ENCODE measurements at regions not wholly inside any gene's neighbourhood (a gene's known extent, or its start where the extent isn't known, plus 50 kb on each side); places are given as distances from the start of the nearest gene placed in this dataset.

DNA sequence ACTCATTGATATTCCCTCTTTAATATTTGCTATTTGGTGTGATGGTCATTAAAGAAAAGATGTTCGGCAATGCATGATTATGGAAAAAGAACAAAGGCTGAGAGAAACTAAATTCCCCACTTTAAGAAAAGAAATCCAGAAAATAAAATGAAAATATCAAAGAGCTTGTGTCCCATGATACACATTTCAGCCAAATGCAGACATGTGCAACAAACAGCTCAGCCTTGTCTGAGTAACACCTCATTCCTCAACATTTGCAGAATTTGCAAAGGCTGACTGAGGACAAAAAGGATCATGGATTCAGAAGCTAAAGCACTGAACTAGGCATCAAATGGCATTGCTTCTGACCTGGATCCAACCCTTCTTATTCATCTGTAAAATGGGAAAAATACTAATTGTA is 281.0 kb downstream of the RAB28 start:
- TF ChIP-seq, protein P1, sequence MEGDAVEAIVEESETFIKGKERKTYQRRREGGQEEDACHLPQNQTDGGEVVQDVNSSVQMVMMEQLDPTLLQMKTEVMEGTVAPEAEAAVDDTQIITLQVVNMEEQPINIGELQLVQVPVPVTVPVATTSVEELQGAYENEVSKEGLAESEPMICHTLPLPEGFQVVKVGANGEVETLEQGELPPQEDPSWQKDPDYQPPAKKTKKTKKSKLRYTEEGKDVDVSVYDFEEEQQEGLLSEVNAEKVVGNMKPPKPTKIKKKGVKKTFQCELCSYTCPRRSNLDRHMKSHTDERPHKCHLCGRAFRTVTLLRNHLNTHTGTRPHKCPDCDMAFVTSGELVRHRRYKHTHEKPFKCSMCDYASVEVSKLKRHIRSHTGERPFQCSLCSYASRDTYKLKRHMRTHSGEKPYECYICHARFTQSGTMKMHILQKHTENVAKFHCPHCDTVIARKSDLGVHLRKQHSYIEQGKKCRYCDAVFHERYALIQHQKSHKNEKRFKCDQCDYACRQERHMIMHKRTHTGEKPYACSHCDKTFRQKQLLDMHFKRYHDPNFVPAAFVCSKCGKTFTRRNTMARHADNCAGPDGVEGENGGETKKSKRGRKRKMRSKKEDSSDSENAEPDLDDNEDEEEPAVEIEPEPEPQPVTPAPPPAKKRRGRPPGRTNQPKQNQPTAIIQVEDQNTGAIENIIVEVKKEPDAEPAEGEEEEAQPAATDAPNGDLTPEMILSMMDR (IDR thresholded peaks at IDR 0.05) = no peak
- TF ChIP-seq POLR2A (IDR thresholded peaks at IDR 0.05) = no peak
- 71% methylated on average over 1 of the region's 1 CpG for WGBS (ENCODE audit: insufficient coverage, low coverage, low lambda C conversion rate, missing lambda C conversion rate)
- H3K4me3 ChIP-seq = no peak overlapping the region
- H3K27me3 ChIP-seq = no peaks in the 10 kb centered on the region
- H3K9me3 ChIP-seq = no peaks in the 10 kb centered on the region
- no peak for DNase-seq
- ATAC-seq = no peak
- no peaks in the 10 kb centered on the region for H3K4me1 ChIP-seq
- intact Hi-C loops (cut with DNase I) = no loop called here
- H3K36me3 ChIP-seq = no peaks in the 10 kb centered on the region
- no peak overlapping the region for H3K27ac ChIP-seq

DNA sequence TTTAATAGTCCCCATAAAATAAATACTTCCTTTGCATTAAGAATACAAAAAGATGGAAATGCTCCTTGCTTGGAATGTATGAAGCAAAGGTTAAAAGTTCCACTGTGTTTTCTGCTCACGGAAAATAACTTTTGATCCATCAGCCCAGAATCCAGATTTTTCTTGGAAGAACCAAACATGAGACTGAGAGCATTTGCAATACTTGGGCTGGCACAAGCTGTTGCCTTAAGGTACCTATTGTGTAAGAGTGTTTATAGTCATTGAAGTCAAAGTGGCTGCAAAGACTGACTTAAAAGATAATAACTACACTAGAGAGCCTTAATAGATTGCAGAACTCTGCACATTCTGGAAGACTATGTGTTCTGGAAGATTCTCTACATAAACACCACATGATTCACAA is 281.4 kb downstream of the RAB28 start:
- no peak for ATAC-seq
- 89% methylated on average over 1 of the region's 1 CpG for WGBS (ENCODE audit: insufficient coverage, low coverage, low lambda C conversion rate, missing lambda C conversion rate)

DNA sequence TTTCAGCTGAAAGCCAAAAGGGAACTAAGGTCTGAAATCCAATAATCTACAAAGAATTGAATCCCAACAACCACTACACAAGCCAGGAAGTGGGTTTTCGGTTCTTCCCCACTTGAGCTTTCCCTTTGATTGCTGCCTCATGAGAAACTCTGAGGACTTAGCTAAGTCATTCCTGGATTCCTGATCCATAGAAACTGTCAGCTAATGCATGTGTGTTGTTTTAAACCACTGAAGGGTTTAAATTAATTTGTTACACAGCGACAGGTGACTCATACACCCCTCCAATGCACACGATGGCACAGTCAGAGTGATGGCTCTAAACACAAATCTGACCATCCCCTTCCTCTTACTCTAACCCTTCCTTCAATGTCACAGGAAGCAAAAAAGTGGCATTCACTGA is 282.9 kb downstream of the RAB28 start:
- intact Hi-C loops (cut with DNase I) = no loop called here
- no peak overlapping the region for H3K4me3 ChIP-seq

More for the DNA sequence above, 281.4 kb downstream of the RAB28 start:
- no peaks in the 10 kb centered on the region for H3K27me3 ChIP-seq
- DNase-seq = no peak
- intact Hi-C loops (cut with DNase I) = no loop called here
- H3K9me3 ChIP-seq = no peaks in the 10 kb centered on the region
- no peak overlapping the region for H3K4me3 ChIP-seq
- H3K36me3 ChIP-seq = no peaks in the 10 kb centered on the region
- H3K4me1 ChIP-seq = no peaks in the 10 kb centered on the region
- no peak for TF ChIP-seq POLR2A (IDR thresholded peaks at IDR 0.05)
- TF ChIP-seq, protein P1 (IDR thresholded peaks at IDR 0.05) = no peak
- H3K27ac ChIP-seq = no peak overlapping the region

DNA sequence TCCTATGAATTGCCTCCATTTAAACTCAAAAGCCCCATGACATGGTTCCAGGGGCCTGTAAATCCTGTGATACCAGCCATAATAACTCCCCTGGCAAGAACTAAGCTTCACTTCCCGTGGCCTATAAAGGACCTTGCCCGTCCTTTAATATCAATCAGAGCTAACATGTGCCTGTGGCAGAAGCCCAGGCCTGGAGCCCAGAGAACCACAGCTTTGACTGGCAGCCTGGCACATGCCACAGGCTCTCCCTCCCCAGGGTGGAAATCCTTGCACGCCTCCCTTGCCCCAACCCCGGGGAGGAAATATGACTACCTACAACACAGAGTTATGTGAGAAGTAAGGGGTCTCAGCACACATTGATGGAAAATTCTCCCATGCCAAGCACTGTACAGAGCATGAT is 287.4 kb downstream of the RAB28 start:
- DNase-seq (no peak), ATAC-seq (no peak)
- intact Hi-C loops (cut with DNase I) = no loop called here
- H3K4me1 ChIP-seq = no peaks in the 10 kb centered on the region
- H3K4me3 ChIP-seq = no peak overlapping the region
- no peak for TF ChIP-seq POLR2A (IDR thresholded peaks at IDR 0.05)
- no peak overlapping the region for H3K27ac ChIP-seq
- 90% methylated on average over 2 of the region's 4 CpGs for WGBS (ENCODE audit: insufficient coverage, low coverage, low lambda C conversion rate, missing lambda C conversion rate)
- no peaks in the 10 kb centered on the region for H3K36me3 ChIP-seq
- no peaks in the 10 kb centered on the region for H3K9me3 ChIP-seq
- no peaks in the 10 kb centered on the region for H3K27me3 ChIP-seq

More for the DNA sequence above, 282.9 kb downstream of the RAB28 start:
- 94% methylated on average over 3 of the region's 3 CpGs for WGBS (ENCODE audit: insufficient coverage, low coverage, low lambda C conversion rate, missing lambda C conversion rate)
- Histone ChIP-seq H3K4me1 (no peaks in the 10 kb centered on the region), H3K36me3 (no peaks in the 10 kb centered on the region), H3K27ac (no peak overlapping the region), H3K9me3 (no peaks in the 10 kb centered on the region), H3K27me3 (no peaks in the 10 kb centered on the region)
- DNase-seq (no peak), ATAC-seq (no peak)
- TF ChIP-seq POLR2A (IDR thresholded peaks at IDR 0.05) = no peak
- TF ChIP-seq, protein P1 (IDR thresholded peaks at IDR 0.05) = no peak

DNA sequence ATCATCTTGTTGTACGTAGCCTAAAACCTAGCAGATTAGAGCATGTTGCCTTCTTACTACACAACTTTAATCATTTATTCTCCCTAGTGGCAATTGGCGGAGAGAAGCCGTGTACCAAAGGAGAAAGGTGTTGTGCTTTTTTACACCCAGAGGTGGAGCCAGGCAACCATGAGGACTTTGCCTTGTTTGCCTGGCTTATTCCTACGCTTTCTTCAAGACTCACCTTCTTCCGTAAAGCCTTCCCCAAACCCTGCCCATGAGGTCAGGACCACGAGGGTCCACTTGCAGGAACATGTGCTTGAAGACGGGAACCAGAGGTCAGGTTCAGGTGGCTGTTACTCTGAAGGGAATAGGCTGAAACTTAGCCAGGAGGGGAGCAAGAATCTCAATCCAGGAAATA is 290.5 kb downstream of the RAB28 start:
- Histone ChIP-seq H3K4me1 (no peaks in the 10 kb centered on the region), H3K27ac (no peak overlapping the region), H3K9me3 (no peaks in the 10 kb centered on the region), H3K4me3 (no peak overlapping the region), H3K36me3 (no peaks in the 10 kb centered on the region), H3K27me3 (no peaks in the 10 kb centered on the region)
- 87% methylated on average over 4 of the region's 7 CpGs for WGBS (ENCODE audit: insufficient coverage, low coverage, low lambda C conversion rate, missing lambda C conversion rate)
- intact Hi-C loops (cut with DNase I) = no loop called here
- no peak for DNase-seq
- TF ChIP-seq, protein P1 (IDR thresholded peaks at IDR 0.05) = no peak
- TF ChIP-seq POLR2A (IDR thresholded peaks at IDR 0.05) = no peak
- ATAC-seq = no peak

All from right lobe of liver (tissue), 6 donors.